ENCODE measurements at regions not wholly inside any gene's neighbourhood (a gene's known extent, or its start where the extent isn't known, plus 50 kb on each side); places are given as distances from the start of the nearest gene placed in this dataset.
"Not testable (repeated sequence)": the region's sequence is repeated elsewhere in the genome, so short reads cannot be mapped to it uniquely, and the experiment has no call there.

DNA sequence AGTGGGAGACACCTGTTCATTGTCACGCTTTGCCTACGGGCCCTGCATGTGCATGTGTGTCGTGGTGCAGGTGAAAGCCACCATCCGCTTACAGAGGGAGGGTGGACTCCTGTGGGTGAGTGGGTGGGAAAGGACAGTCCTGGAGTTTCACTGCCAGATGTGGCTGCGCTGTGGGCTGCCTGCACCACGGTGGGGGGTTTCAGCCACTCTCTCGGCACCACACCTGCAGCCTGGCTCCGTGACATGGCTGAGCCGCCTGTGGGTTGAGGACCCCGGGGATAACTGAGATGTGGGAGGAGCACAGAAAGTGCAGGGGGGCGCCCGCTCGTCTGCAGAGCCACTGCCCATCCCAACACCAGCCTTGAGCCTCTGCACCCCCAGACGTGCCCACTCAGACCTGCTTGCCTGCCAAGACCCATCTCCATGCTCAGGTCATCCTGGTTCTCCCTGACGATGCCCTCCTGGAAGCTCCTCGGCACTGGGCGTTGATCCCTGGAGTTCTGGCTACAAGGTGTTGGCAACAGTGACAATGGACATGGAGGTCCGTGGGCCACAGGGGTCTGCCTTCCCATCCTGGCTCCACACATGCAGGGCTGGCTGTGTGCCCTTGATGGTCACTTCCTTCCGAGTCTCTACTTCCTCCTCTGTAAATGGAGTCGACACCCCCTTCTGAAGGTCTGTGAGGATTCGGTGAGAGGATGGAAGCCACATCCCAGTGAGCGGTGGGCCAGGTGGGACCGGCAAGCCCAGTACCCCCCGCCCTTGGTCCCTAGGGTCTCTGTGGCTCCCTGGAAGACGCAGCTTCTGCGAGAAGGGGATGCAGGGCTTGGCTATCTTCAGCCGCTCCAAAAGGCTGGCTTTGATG is 1007.0 kb downstream of the BRD1 start:
- ATAC-seq, result no peak

DNA sequence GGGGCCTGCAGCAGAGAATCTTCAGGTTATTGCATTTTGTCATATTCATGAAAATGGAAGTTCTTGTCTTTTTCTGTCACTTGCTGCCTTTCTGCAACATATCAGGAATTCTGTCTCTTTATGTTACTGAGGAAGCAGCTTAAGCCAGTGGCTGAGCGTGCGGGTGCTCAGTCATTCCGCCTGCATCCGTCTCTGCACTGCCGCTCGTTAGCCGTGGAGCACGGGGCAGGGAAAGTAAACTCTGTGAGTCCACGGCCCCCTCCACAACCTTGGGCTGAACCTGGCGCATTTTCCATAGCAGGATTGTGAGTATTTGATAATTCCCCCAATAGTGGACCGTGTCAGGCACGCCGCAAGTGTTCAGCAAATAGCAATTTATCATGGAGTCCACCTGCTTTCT is 1007.7 kb downstream of the BRD1 start:
- ATAC-seq, result no peak

DNA sequence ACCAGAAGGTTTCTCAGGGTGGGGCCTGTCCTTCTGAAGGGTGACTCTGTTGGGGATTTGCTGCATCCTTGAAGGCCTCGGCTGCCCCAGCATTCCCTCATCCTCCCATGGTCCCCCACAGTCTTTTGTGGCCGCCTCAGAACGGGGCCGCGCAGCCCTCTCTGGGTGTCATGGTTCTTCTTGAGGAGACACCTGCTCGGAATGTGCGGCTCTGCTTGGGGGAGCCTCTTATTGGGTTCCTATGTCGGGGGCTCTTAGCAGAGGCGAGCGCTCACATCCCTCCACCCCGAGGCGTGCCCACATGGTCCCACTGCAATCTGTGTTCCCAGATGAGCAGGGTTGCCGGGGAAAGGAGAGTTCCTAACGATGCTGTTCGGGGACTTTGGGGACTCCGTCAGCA is 1008.4 kb downstream of the BRD1 start:
- no peak for ATAC-seq

DNA sequence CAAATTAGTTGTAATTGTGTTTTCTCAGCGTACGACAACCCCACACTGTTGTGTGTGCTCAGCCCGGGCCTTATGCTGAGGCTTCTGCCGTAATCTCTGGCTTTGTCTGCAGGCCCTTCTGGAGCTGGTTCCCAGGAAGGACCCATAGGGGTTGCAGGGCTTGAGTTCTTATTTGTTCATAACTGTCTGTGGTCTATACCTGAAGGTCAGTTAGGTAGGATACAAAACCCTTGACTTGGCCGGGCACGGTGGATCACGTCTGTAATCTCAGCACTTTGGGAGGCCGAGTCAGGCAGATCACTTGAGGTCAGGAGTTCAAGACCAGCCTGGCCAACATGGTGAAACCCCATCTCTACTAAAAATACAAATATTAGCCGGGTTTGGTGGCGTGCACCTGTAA is 1010.2 kb downstream of the BRD1 start:
- not testable (repeated sequence) for ATAC-seq

DNA sequence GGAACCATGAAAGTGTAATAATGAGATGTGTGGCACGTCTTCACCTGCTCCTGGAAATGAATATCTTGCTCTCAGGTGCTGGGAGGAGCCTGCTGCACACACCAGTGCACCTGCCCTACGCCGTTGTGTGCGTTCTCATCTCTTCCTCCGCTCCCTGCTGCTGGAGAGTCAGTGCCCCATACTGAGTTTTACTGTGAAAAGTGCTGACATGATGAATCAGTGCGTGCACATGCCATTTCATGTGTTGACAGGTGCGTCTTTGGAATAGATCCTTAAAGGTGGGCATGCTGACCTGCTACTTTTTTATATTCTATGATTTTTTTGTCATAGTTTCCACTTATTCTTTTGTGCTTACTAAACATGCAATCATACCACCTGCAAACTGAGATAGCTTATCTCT is 1015.8 kb downstream of the BRD1 start:
- no peak for ATAC-seq

DNA sequence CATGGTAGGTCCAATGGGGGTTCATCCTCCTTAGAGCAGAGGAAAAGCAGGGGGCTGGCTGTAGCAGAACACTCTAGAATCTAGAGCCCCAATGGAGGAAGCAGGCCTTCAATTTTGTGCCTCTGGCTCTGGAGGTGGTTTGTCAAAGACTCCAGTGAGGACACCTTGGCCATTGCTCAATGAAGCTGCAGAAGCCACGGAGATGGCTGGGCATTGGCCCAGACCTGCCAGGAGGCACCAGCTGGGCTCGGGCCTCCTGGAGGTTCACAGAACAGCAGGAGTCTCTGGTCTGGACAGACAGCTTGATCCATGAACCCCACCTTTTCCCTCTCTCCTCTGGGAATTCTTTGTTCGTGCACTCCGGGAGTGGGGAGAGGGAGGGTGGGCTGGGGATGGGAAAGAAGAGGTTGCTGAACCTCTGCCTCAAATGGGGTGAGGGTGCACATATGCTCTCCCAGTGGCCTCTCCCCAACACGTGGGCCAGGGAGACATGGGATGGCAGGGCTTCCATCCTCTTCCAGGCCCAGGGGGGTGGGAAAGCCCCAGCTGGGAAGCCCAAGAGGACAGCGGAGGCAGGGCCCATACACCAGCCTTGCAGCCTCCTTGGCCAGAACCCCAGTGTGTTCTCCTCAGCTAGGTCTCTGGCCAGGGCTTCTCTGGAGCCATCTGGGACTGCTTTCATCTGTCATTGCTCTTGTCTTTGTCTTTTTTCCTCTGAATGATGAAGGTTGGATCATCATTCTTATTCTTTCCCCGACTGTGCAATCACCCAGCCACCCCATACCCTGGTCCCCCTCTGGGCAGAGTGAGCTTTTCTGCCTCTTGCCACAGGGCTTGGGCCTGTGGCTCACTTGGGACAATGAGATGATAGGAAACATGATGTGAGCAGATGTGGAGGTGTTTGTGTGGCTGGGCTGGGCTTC is 1019.4 kb downstream of the BRD1 start:
- ATAC-seq, result no peak

DNA sequence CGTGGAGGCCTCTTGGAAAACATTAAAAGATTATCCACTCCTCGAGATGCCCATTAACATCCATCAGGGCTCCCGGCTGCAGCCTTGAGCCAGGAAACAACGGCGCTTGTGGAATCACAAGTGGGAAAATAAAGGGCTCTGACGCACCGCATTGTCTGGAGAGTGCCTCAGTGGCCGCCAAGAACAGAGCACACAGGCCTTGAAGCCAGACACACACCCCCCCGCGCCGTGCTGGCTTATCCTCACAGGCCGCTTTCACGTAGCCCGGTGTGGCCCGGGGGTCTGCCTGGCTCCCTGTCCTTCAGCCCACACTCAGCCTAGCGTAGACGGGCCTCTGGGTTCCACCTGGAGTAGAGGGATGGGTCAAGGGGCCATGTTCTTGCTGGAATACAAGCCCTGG is 1020.5 kb downstream of the BRD1 start:
- ATAC-seq, result no peak

DNA sequence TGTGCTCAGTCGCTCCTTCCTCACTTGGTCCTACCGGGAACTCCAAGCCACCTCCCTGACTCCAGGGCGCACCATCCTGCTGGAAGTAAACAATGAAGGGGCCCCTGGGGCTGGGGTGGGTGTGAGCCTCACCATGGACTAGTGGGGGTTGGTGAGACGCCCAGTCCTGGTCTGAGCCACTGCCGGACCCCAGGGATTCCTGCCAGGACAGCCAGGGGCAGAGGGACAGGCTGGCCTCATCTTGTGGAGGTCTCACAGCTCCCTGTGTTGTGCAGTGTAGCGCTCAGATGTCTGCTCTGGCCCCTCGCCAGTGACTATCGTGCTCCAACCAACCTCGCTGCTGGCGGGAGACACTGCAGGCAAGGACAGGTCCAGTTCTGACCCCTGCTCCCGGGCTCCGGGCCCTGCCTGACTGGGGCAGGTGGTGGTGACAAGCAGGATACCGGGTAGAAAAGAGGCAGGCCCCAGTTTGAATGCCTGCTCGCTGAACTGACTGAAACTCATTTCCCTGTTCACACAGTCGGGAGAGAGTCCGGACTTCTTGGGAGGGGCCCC is 1021.4 kb downstream of the BRD1 start:
- ATAC-seq, result no peak

DNA sequence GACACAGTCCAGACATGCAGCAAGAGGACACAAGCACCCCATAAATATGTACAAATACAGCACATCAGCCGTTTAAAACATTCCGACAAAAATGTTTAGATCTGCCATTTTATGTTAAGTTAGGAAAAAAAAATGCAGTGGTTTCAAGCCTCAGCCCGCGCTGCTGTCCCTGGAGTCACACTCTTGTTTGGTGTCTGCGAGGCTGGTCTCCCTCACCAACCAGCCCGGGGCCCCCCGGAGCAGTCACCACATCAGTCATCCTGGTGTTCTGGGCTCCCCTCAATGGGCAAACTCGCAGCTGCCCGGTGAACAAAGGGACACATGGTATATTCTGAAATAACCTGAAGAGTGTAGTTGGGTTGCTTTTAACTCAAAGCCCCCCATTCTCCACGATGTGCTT is 1022.2 kb downstream of the BRD1 start:
- ATAC-seq, result no peak

DNA sequence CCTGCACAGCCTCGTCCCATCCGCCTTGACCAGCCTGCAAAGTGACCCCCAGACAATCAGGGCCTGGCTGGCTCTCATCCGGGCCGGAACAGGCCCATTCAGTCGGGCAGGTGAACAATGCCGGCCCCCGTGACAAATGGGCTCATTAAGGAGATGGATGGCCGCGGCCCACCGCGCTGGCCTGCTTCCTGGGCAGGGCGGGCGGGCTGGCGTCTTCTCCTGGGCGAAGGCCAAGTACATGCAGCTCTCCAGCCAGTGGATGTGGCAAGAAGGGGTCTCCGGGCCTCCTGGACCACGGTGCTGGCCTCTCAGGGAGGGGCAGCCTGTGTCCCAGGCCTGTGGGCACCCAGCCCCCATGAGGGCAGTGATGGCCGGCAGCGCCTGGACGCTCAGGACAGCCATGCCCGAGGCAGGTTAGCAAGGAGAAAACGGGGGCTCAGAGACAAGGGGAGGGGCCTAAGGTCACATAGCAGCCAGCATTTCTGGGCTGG is 1022.8 kb downstream of the BRD1 start:
- ATAC-seq, result no peak

DNA sequence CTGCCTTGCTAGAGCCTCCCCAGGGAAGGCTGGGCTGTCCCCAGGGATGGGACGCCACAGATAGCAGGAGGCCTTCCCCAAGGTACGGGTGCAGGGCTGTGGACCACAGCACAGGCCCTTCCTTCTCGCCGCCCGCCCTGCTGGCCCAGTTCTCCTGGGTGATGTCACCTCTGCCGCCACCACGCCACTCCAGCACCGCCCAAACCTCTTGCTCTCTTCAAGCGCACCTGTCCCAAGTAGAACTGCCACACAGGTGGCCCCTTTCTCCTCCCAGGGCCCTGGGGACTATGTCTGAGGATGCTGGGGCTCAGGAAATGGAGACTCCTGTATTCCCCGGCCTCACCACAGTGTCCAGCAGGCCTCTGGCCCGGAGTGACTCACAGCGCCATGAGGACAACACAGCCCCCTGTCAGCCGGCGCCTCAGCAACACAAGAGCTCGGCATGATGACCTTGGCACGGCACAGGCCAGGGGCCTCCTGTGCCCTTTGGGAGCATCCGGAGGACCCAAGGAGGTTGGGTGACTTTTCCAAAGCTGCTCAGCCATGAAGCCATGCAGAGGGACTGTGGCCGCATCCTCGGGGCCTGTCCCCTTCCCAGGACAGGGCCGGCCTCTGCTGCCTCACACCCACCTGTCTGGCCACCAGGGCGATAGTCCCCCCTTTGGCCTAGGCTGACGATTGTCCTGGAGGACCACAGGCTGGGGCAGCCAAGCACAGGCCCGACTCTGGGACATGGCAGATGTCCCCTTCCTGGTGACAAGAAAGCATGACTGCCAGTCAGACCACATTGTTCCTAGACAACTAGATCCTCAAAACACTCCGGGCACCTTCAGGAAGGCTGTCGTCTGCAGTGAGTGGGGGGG is 1023.5 kb downstream of the BRD1 start:
- ATAC-seq, result no peak

DNA sequence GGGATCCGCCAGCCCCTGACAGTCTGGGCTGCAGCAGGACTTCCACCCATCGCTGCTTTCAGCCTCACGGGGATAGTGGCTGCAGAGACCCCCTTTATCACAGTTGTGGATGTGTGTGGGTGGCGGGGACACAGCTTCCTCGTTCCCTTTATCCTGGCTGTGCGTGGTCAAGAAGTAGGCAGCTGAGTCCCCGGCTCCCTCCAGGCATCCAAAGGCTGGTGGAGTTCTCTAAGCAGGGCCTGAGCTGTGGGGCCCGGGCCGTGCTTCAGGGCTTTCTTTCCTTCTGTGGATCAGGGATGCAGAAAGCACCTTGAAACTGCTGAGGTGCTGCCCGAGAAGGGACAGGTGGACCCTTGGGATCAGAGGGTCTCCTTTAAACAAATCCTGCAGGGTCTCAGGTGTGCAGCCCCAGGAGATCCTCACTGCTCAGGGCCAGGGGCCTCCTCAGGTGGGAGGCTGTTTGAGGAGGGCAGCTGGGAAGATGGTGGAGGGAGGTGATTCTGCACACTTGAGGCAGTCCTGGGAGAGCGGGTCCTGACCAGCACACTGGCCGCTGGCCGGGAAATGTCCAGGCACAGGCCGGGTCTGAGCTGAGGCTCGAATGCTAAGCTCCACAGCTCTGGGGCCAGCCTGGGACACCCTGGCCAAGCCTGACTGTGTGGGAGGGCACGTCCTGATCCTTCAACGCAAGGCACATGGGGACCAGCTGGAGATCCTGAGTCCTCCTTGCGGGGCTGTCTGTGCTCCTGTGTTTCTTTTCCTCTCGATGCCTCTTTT is 1024.3 kb downstream of the BRD1 start:
- no peak for ATAC-seq

DNA sequence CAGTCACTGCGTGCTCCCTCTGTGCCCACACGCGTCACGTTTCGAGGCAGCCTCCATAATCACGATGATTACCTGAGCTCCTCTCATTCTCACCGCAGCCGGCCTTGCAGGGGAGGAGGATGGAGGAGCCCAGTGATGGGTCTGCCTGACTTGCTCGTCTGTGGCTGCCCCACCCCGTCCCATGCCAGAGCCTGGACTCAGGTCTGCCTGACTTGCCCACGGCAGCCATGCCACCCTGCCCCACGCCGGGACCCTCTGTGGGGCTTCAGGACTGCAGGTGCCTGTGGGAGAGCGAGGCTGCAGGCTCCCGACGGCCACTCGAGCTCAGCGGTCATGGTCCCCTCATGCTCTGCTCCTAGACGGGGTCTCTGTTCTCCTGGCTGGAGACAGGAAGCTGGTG is 1025.1 kb downstream of the BRD1 start:
- ATAC-seq, result no peak

DNA sequence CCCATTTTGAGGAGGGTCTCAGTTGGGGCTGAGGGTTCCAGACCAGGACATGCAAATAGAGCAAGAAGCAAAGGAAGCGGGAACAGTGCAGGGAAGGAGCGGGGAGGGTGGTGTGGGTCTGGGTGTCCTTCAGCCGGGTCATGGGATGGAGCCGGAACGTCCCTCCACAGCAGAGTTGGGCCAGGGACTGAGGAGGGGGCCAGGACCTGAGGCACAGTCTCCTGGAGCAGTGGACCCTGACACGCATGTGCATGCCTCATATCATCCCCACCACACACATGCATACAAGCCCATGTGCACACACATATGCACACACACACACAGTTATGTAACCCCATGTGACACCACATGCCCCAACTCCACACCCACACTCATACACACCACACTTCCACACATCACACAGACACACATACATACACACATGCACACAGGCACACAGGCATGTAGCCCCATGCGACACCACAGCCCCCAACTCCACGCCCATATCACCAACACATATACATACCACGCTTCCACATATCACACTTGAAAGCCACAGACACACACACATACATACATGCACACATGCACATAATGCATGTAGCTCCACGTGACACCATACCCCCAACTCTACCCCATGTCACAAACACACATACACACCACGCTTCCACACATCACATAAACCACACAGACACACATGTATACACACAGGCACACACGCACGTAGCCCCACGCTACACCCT is 1026.6 kb downstream of the BRD1 start:
- ATAC-seq, result no peak

DNA sequence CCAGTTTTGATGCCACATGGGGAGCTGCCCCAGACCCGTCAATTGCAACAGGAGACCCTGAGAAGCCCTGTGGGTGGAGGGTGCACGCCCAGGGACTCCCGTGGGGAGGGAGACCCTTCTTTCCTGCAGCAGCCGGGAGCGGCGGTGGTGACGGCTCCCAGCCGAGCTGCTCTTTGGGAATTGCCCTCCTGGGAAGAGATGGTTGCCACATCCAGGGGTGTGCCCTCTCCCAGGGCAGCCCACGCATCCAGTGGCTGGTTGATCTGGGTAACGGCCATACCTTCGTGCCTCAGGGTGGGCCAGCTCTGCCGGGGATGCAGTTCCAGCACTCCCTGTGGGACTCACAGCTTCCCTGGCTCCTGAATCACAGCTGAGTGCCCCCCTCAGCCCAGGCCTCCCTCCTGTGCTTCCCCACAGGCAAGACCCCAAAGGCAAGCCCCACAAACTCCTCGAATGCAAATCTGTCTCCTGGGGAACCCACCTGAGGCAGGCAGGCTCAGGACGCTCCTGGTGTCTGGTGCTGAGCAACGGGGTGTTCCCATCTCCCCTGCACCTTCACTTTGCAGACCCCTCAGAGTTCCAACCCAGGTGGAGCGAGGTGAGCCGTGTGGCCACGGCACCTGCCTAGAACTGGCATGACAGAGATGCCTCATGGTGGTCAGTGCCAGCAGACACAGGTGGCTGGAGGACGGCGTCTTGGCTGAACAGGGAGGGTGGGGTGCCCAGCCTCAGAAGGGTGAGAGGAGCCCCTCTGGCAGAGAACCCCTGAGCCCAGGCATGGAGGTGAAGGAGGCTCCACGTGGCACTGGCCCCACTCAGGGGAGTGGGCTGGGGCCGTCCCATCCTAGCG is 1027.4 kb downstream of the BRD1 start:
- no peak for ATAC-seq

DNA sequence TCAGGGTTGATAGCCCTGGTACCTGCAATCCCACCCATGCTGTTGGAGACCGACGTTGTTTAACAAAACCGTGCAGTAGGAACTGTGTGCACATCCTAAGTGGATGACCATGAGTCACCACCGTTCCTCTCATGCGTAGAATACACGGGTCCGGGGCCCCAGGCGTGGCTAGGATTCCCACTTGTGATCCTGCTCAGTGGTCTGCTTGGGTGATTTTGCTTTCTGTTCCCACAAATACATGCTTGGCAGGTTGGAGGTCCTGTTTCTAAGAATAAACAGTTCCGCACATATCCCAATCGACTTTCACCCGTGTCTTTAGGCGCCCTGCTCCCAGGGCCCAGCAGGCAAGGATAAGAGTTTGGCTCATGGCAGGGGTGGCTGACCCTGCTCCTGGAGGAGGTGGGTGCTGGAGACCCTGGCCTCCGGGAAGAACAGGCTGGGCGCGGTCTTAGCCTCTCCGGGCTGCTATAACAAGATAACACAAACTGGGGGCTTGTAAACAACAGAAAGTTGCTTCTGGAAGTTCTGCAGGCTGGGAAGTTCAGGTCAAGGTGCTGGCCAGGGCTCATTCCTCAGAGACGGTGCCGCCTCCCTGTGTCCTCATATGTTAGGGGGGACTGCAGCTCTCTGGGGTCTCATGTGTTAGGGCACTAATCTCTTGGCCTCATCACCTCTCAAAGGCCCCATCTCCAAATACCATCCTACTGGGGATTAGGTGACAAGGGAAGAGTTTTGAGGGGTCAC is 1028.3 kb downstream of the BRD1 start:
- ATAC-seq, result no peak

DNA sequence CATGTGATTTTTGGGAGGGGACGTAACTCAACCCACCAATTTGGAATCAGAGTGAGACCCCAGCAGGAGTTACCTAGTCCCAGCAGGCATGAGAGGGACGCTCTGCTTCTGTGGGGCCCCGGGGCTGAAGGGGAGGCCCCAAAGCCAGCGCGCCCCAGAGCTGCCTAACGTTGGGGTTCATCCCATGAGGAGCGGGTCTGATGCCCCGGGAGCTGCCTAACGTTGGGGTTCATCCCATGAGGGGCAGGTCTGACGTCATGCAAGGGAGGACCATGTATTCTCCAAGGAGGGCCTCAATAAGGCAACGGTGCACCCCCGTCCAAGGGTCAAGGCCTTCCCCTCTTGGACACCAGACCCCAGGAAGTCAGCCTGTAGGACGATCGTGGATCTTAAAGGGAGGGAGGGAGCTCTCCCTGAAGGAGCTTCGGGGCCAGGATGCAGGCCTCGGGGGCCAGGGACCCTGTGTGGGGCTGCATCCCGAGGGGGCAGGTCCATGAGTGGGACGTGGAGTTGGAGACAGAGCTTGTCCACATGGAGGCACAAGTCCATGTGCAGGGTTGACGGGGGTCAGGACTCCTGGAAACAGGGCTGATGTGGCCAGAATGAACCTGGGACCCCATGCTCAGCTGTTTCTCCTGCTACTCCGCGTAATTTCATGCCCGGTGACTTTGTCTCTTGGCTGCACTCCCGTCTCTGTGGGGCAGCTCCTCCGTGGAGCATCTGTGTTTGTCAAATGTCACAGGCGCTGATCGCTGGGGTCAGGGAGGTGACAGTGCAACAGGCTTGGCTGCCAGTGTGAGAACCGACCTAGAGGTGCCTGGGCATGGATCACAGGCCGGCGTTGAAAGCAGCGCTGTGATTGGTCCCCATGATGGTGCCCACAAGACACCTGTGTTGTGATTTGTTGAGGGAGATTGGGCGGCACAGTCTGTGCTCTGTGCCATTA is 1029.1 kb downstream of the BRD1 start:
- ATAC-seq, result no peak

DNA sequence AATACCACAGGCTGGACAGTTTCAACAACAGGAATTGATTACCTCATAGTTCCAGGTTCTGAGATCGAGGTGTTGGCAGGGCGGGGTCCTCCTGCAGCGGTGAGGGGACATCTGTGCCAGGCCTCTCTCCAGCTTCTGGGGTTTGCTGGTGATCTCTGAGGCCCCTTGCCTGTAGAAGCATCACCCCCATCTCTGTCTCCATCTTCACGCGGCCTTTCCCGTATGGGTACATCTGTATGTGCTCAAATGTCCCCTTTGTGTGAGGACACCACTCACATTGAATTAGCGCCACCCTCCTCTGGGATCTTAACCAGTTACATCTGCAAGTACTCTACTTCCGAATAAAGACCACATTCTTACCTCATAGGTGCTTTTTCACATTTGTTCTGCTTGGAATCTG is 1029.9 kb downstream of the BRD1 start:
- ATAC-seq, result no peak

All from activated CD4-positive, CD25-positive, alpha-beta regulatory T cell treated with anti-CD3 and anti-CD28 coated beads, Interleukin-2, amount 50 U/mL, for 24 hours (primary cell).